Renal cortex interstitium (tissue), 11 donors: ENCODE measurements at regions not wholly inside any gene's neighbourhood (a gene's known extent, or its start where the extent isn't known, plus 50 kb on each side); places are given as distances from the start of the nearest gene placed in this dataset.
"Not testable (repeated sequence)": the region's sequence is repeated elsewhere in the genome, so short reads cannot be mapped to it uniquely, and the experiment has no call there.

Experiments used
- DNase-seq, 11 donors: peaks; one replicate each; pipeline ENCODE4 v3.0.0-alpha.2; 2013; ENCODE audit warnings: low read depth in 9 of 11, low spot score in 4 of 11; ENCODE audit errors: extremely low read depth in 1 of 11

GRCh38 chr20:63145156-63145555 is 70.8 kb downstream of the YTHDF1 start:
- DNase-seq: no peak

- DNase-seq: no peak
Observed at GRCh38 chr20:63142933-63143332, 73.0 kb downstream of the YTHDF1 start.

- DNase-seq: no peak
Observed at GRCh38 chr20:63141531-63141930, 74.4 kb downstream of the YTHDF1 start.

GRCh38 chr20:63140514-63141433 is 75.2 kb downstream of the YTHDF1 start:
- no peak for DNase-seq

GRCh38 chr20:63139837-63140236 is 76.1 kb downstream of the YTHDF1 start:
- DNase-seq: no peak

- DNase-seq: no peak
Observed at GRCh38 chr20:63139356-63139755, 76.6 kb downstream of the YTHDF1 start.

GRCh38 chr20:63138855-63139341 is 77.0 kb downstream of the YTHDF1 start:
- DNase-seq: no peak

GRCh38 chr20:63137851-63138415 is 78.0 kb downstream of the YTHDF1 start:
- DNase-seq: no peak

GRCh38 chr20:63136296-63136695 is 79.6 kb downstream of the YTHDF1 start:
- no peak for DNase-seq

- DNase-seq: no peak
Observed at GRCh38 chr20:63135411-63135810, 80.5 kb downstream of the YTHDF1 start.

GRCh38 chr20:63134711-63135361 is 81.1 kb downstream of the YTHDF1 start:
- DNase-seq: not testable (repeated sequence)

- no peak for DNase-seq
Observed at GRCh38 chr20:63134201-63134612, 81.7 kb downstream of the YTHDF1 start.

GRCh38 chr20:63133481-63134091 is 82.3 kb downstream of the YTHDF1 start:
- DNase-seq: no peak

GRCh38 chr20:63132715-63133471 is 83.0 kb downstream of the YTHDF1 start:
- DNase-seq: no peak

GRCh38 chr20:63132131-63132714 is 83.7 kb downstream of the YTHDF1 start:
- DNase-seq: no peak

- DNase-seq: no peak
Observed at GRCh38 chr20:63130658-63131577, 85.0 kb downstream of the YTHDF1 start.

GRCh38 chr20:63129991-63130657 is 85.8 kb downstream of the YTHDF1 start:
- no peak for DNase-seq
